IPS-18a (cell line): ENCODE measurements at regions not wholly inside any gene's neighbourhood (a gene's known extent, or its start where the extent isn't known, plus 50 kb on each side); places are given as distances from the start of the nearest gene placed in this dataset.
"Not testable (repeated sequence)": the region's sequence is repeated elsewhere in the genome, so short reads cannot be mapped to it uniquely, and the experiment has no call there.

Experiments used
- H3K27ac ChIP-seq: one replicate; pipeline ENCODE4 v1.5.1; 2013; ENCODE audit warnings: low read length
- H3K27me3 ChIP-seq: one replicate; pipeline ENCODE4 v1.6.1; 2013; ENCODE audit warnings: mild to moderate bottlenecking, low read length; ENCODE audit not compliant: control insufficient read depth, insufficient read depth
- H3K36me3 ChIP-seq: one replicate; pipeline ENCODE4 v1.6.1; 2013; ENCODE audit warnings: low read depth, low read length; ENCODE audit not compliant: control insufficient read depth
- H3K4me1 ChIP-seq: one replicate; pipeline ENCODE4 v1.6.1; 2013; ENCODE audit warnings: low read depth, low read length; ENCODE audit not compliant: control insufficient read depth
- H3K4me3 ChIP-seq: one replicate; pipeline ENCODE4 v1.5.1; 2013; ENCODE audit warnings: low read length
- H3K9ac ChIP-seq: one replicate; pipeline ENCODE4 v1.6.1; 2013; ENCODE audit warnings: mild to moderate bottlenecking, low read length, moderate library complexity
- H3K9me3 ChIP-seq: one replicate; pipeline ENCODE4 v1.6.1; 2013; ENCODE audit warnings: low read depth, low read length; ENCODE audit not compliant: control insufficient read depth

DNA sequence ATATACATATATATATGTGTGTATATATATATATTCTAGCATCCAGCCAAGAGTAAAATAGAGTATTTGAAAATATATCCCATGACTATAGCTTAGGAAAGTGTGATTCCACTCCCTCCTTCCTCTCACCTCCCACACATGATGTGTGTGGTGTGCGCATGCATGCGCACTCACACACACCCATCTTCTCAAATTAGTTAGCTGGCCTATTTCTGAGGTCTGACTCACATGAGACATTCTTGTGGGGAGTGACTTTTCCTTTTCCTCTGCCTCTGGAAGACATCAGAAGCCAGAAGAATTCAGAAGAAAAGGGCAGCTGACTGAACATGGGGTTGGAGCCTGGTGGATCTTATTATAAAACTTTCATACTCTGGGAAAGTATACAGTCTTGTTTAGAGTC, 793.5 kb upstream of the ZNF722 start:
- Histone ChIP-seq H3K9me3 (peaks cover 68% of the 10 kb centered on the region), H3K27me3 (no peaks in the 10 kb centered on the region), H3K27ac (no peak overlapping the region), H3K4me3 (no peak overlapping the region), H3K36me3 (no peaks in the 10 kb centered on the region), H3K9ac (no peak overlapping the region), H3K4me1 (no peaks in the 10 kb centered on the region)

DNA sequence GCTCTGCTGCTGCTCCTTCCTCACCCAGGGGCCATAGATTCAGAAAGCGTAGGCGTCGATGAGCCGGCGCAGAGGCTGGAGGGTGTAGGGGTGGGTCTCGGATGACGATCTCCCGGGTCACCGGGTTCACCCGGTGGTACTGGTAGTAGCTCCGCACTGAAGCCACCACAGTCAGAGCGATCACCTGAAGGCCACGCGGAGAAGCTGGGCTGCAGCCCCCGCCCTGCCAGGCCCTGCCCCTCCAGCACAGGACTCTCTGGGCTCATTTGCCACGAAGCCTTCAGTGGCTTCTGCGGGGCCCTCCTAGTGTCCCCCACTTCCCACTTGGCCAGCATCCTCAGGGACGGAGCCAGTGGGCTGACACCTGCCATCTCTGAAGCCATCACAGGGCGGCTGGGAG, 765.5 kb upstream of the ZNF722 start:
- H3K27ac ChIP-seq, H3K27me3 ChIP-seq, H3K4me1 ChIP-seq, H3K36me3 ChIP-seq, H3K9ac ChIP-seq, H3K4me3 ChIP-seq: not testable (repeated sequence)
- H3K9me3 ChIP-seq: peaks cover 16% of the 10 kb centered on the region

DNA sequence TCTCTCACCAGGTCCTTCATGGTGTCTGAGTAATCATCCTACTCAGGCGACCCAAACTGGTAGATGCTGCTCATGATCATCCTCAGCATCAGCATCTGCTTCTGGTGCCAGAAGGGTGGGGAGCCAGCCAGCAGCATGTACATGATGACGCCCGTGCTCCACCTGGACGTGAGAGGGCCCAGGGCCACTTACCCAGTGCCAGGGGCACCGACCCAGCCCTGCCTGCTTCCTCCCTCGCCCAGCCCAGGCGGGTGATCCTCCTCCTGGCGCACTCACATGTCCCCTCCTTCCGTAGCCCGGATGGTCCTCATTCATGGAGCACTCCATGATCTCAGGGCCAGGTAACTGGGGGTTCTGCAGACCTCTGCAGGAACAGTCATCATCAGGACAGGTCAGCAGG, 764.8 kb upstream of the ZNF722 start:
- Histone ChIP-seq H3K36me3 (no peaks in the 10 kb centered on the region), H3K27ac (no peak overlapping the region), H3K4me3 (no peak overlapping the region), H3K4me1 (no peaks in the 10 kb centered on the region), H3K27me3 (no peaks in the 10 kb centered on the region), H3K9me3 (peaks cover 18% of the 10 kb centered on the region), H3K9ac (no peak overlapping the region)
